ENCODE measurements at regions not wholly inside any gene's neighbourhood (a gene's known extent, or its start where the extent isn't known, plus 50 kb on each side); places are given as distances from the start of the nearest gene placed in this dataset.

- DNase-seq = peak; percentile 3
Observed at GRCh38 chr2:118565301-118565700, 282.1 kb downstream of the EN1 start.

GRCh38 chr2:118562144-118562543, 285.3 kb downstream of the EN1 start:
- DNase-seq = no peak

GRCh38 chr2:118558846-118559245, 288.6 kb downstream of the EN1 start:
- DNase-seq = no peak

GRCh38 chr2:118557791-118558190, 289.7 kb downstream of the EN1 start:
- no peak for DNase-seq

GRCh38 chr2:118557016-118557415, 290.4 kb downstream of the EN1 start:
- no peak for DNase-seq

GRCh38 chr2:118554616-118555015, 292.8 kb downstream of the EN1 start:
- no peak for DNase-seq

GRCh38 chr2:118549503-118549902, 297.9 kb downstream of the EN1 start:
- DNase-seq = no peak

- no peak for DNase-seq
Observed at GRCh38 chr2:118548880-118549488, 298.5 kb downstream of the EN1 start.

- peak; percentile 10 for DNase-seq
Observed at GRCh38 chr2:118539290-118539689, 308.2 kb downstream of the EN1 start.

GRCh38 chr2:118536306-118536705, 311.1 kb downstream of the EN1 start:
- DNase-seq = no peak

- DNase-seq = no peak
Observed at GRCh38 chr2:118535818-118536212, 311.6 kb downstream of the EN1 start.

- no peak for DNase-seq
Observed at GRCh38 chr2:118535171-118535817, 312.2 kb downstream of the EN1 start.

- no peak for DNase-seq
Observed at GRCh38 chr2:118530976-118531375, 316.5 kb downstream of the EN1 start.

- DNase-seq = no peak
Observed at GRCh38 chr2:118529908-118530599, 317.4 kb downstream of the EN1 start.

- DNase-seq = no peak
Observed at GRCh38 chr2:118527571-118527970, 319.9 kb downstream of the EN1 start.

GRCh38 chr2:118525346-118525745, 322.1 kb downstream of the EN1 start:
- DNase-seq = no peak

- no peak for DNase-seq
Observed at GRCh38 chr2:118524911-118525310, 322.5 kb downstream of the EN1 start.

- no peak for DNase-seq
Observed at GRCh38 chr2:118523761-118524160, 323.7 kb downstream of the EN1 start.

- no peak for DNase-seq
Observed at GRCh38 chr2:118521960-118522359, 325.5 kb downstream of the EN1 start.

GRCh38 chr2:118521272-118521671, 326.2 kb downstream of the EN1 start:
- DNase-seq = no peak

GRCh38 chr2:118520246-118520645, 327.2 kb downstream of the EN1 start:
- DNase-seq = peak; percentile 8

GRCh38 chr2:118519511-118519910, 327.9 kb downstream of the EN1 start:
- no peak for DNase-seq

- no peak for DNase-seq
Observed at GRCh38 chr2:118510807-118511206, 336.6 kb downstream of the EN1 start.
